Neural progenitor cell (in vitro differentiated cells): ENCODE measurements at regions not wholly inside any gene's neighbourhood (a gene's known extent, or its start where the extent isn't known, plus 50 kb on each side); places are given as distances from the start of the nearest gene placed in this dataset.

Experiments
- EZH2 ChIP-seq: fragments of 200-600 bp; sonication (generic); IDR thresholded peaks from 2 replicates; pipeline ENCODE4 v1.6.1; 2017; ENCODE audit warnings: antibody characterized with exemption, mild to moderate bottlenecking, moderate library complexity
- EZH2phosphoT487 ChIP-seq: fragments of 200-600 bp; sonication (generic); IDR thresholded peaks from 2 replicates; pipeline ENCODE4 v1.6.1; 2017; ENCODE audit warnings: antibody characterized with exemption

DNA sequence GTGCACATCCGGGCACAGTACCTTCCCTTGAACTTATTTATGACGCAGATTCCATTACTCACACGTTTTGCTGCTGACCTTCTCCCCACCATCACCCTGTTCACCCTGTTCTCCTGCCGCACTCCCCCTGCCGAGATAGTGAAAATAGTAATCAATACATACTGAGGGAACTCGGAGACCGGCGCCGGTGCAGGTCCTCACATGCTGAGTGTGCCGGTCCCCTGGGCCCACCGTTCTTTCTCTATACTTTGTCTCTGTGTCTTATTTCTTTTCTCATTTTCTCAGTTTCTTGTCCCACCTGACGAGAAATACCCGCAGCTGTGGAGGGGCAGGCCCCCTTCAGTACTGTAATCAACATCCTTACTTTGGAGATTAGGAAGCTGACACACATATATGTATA, 1337.1 kb upstream of the PABPC4L start:
- TF ChIP-seq EZH2 (no peak), EZH2phosphoT487 (no peak)
